Body of pancreas (tissue), 4 donors: ENCODE measurements at regions not wholly inside any gene's neighbourhood (a gene's known extent, or its start where the extent isn't known, plus 50 kb on each side); places are given as distances from the start of the nearest gene placed in this dataset.
"Not testable (repeated sequence)": the region's sequence is repeated elsewhere in the genome, so short reads cannot be mapped to it uniquely, and the experiment has no call there.

Experiments used
- ATAC-seq: fragments of 150-250 bp; one replicate; pipeline ENCODE4 v1.9.1; 2016
- DNase-seq, 4 donors: peaks; one replicate each; pipeline ENCODE4 v3.0.0-alpha.2; 2019
- H3K27ac ChIP-seq, 4 donors: fragments of 200-600 bp; sonication (generic); 1 replicate in 3 of 4; 2 replicates in 1 of 4; pipeline versions ENCODE4 v1.5.1 to v1.6.1; 2016 to 2019; ENCODE audit warnings: mild to moderate bottlenecking in 1 of 4, mixed read lengths in 1 of 4, moderate library complexity in 1 of 4
- H3K27me3 ChIP-seq, 2 donors: fragments of 200-600 bp; sonication (generic); one replicate each; pipeline ENCODE4 v1.6.0; 2016; ENCODE audit warnings: mild to moderate bottlenecking in 1 of 2
- H3K36me3 ChIP-seq, 2 donors: fragments of 200-600 bp; sonication (generic); replicated peaks in 1 of 2; 2 replicates each; pipeline ENCODE4 v1.5.1; 2016; ENCODE audit warnings: low read depth in 2 of 2; ENCODE audit not compliant: insufficient read depth in 1 of 2
- H3K4me1 ChIP-seq: fragments of 200-600 bp; sonication (generic); one replicate; pipeline ENCODE4 v1.6.0; 2016
- H3K4me3 ChIP-seq, 2 donors: fragments of 200-600 bp; sonication (generic); 1 replicate in 1 of 2; 2 replicates in 1 of 2; pipeline ENCODE4 v1.5.1; 2016 to 2019
- H3K9me3 ChIP-seq, 3 donors: fragments of 200-600 bp; sonication (generic); 1 replicate in 2 of 3; 2 replicates in 1 of 3; pipeline ENCODE4 v1.5.1; 2016
- CTCF ChIP-seq, 7 experiments: fragments of 450-650 bp in 4 of 7; fragments of 200-600 bp in 3 of 7; sonication (generic) in 3 of 7; IDR thresholded peaks; one replicate each; pipeline ENCODE4 v1.5.1; 2016 to 2019; ENCODE audit warnings: antibody characterized with exemption in 7 of 7
- POLR2A ChIP-seq, 3 donors: fragments of 450-650 bp; IDR thresholded peaks; one replicate each; pipeline ENCODE4 v1.6.1; 2016; ENCODE audit warnings: antibody characterized with exemption in 3 of 3, mild to moderate bottlenecking in 2 of 3
- WGBS, 2 donors: methylation state at CpG; one replicate each; pipeline ENCODE4 v1.1.5; 2017; 5-methylcytosine and 5-hydroxymethylcytosine counted together
- intact Hi-C: fragments of 100-400 bp; cut with DNase I; formaldehyde crosslinking; loops from one replicate; pipeline ENCODE4 v1.15.1; 2023

- TF ChIP-seq CTCF (IDR thresholded peaks at IDR 0.05) (no peak), POLR2A (IDR thresholded peaks at IDR 0.05) (no peak)
- 71 to 78% methylated on average over 2 of the region's 2 CpGs for WGBS, 2 donors
- no peak overlapping the region for H3K4me3 ChIP-seq
- H3K4me1 ChIP-seq: no peaks in the 10 kb centered on the region
- DNase-seq (peak in 1 of 4 donors; percentile 12), ATAC-seq (no peak)
- H3K9me3 ChIP-seq: no peaks in the 10 kb centered on the region
- no peak overlapping the region for H3K27ac ChIP-seq
- intact Hi-C loops: no loop called here
- no peaks in the 10 kb centered on the region for H3K27me3 ChIP-seq
- H3K36me3 ChIP-seq: no peaks in the 10 kb centered on the region
These were observed 186.1 kb downstream of the C9orf152 start for GRCh38 chr9:110021891-110022290.

- H3K27me3 ChIP-seq, ATAC-seq, H3K9me3 ChIP-seq, intact Hi-C loops, H3K4me1 ChIP-seq, H3K4me3 ChIP-seq, H3K36me3 ChIP-seq, DNase-seq, H3K27ac ChIP-seq: not testable (repeated sequence)
- WGBS, 2 donors: 90 to 92% methylated on average over 7 to 8 of the region's 8 CpGs
These were observed 184.7 kb downstream of the C9orf152 start for GRCh38 chr9:110023221-110023620.

- H3K4me1 ChIP-seq: no peaks in the 10 kb centered on the region
- no peak overlapping the region for H3K4me3 ChIP-seq
- whole genome bisulfite sequencing, 2 donors: 56 to 72% methylated on average over 4 of the region's 4 CpGs
- no peak for DNase-seq
- no peak overlapping the region for H3K27ac ChIP-seq
- H3K36me3 ChIP-seq: no peaks in the 10 kb centered on the region
- intact Hi-C loops: no loop called here
- no peaks in the 10 kb centered on the region for H3K9me3 ChIP-seq
- H3K27me3 ChIP-seq: no peaks in the 10 kb centered on the region
- TF ChIP-seq CTCF (IDR thresholded peaks at IDR 0.05) (no peak), POLR2A (IDR thresholded peaks at IDR 0.05) (no peak)
- no peak for ATAC-seq
These were observed 182.3 kb downstream of the C9orf152 start for GRCh38 chr9:110025551-110026170.

GRCh38 chr9:110027671-110028081 is 180.3 kb downstream of the C9orf152 start:
- H3K4me1 ChIP-seq: no peaks in the 10 kb centered on the region
- H3K36me3 ChIP-seq: no peaks in the 10 kb centered on the region
- no peak overlapping the region for H3K4me3 ChIP-seq
- H3K27me3 ChIP-seq: no peaks in the 10 kb centered on the region
- WGBS, 2 donors: 47 to 53% methylated on average over 6 of the region's 6 CpGs
- intact Hi-C loops: no loop called here
- no peaks in the 10 kb centered on the region for H3K9me3 ChIP-seq
- H3K27ac ChIP-seq: no peak overlapping the region
- DNase-seq: peak in 1 of 4 donors; percentile 20
- TF ChIP-seq POLR2A (IDR thresholded peaks at IDR 0.05) (no peak), CTCF (IDR thresholded peaks at IDR 0.05) (no peak)
- ATAC-seq: peak; percentile 50

GRCh38 chr9:110028271-110028670 is 179.7 kb downstream of the C9orf152 start:
- ATAC-seq (no peak), DNase-seq (no peak)
- intact Hi-C loops: no loop called here
- H3K4me3 ChIP-seq: no peak overlapping the region
- TF ChIP-seq POLR2A (IDR thresholded peaks at IDR 0.05) (no peak), CTCF (IDR thresholded peaks at IDR 0.05) (no peak)
- H3K36me3 ChIP-seq: no peaks in the 10 kb centered on the region
- no peak overlapping the region for H3K27ac ChIP-seq
- H3K27me3 ChIP-seq: no peaks in the 10 kb centered on the region
- no peaks in the 10 kb centered on the region for H3K4me1 ChIP-seq
- WGBS, 2 donors: 59 to 64% methylated on average over 5 of the region's 5 CpGs
- H3K9me3 ChIP-seq: no peaks in the 10 kb centered on the region
